Heart left ventricle (tissue), 16 donors: ENCODE measurements at regions not wholly inside any gene's neighbourhood (a gene's known extent, or its start where the extent isn't known, plus 50 kb on each side); places are given as distances from the start of the nearest gene placed in this dataset.

Experiments
- ATAC-seq, 4 donors: fragments of 200-7000 bp; cut with Tn5 transposase; one replicate each; pipeline ENCODE4 v1.9.1; 2020 to 2022; ENCODE audit warnings: moderate library complexity in 4 of 4, mild to moderate bottlenecking in 3 of 4, moderate number of reproducible peaks in 1 of 4
- DNase-seq, 5 donors: peaks; one replicate each; pipeline ENCODE4 v3.0.0-alpha.2; 2020
- H3K27ac ChIP-seq, 12 donors: fragments of 200-600 bp; sonication (generic) in 4 of 12; one replicate each; pipeline versions ENCODE4 v1.5.0 to v1.8.0; 2016 to 2022; ENCODE audit warnings: mild to moderate bottlenecking in 2 of 12
- H3K27me3 ChIP-seq, 9 donors: fragments of 200-600 bp; sonication (generic) in 2 of 9; one replicate each; pipeline versions ENCODE4 v1.5.1 to v1.8.0; 2016 to 2022; ENCODE audit warnings: mild to moderate bottlenecking in 3 of 9
- H3K36me3 ChIP-seq, 9 donors: fragments of 200-600 bp; sonication (generic) in 2 of 9; one replicate each; pipeline versions ENCODE4 v1.5.0 to v1.8.0; 2018 to 2022; ENCODE audit warnings: mild to moderate bottlenecking in 2 of 9
- H3K4me1 ChIP-seq, 12 donors: fragments of 200-600 bp; sonication (generic) in 4 of 12; one replicate each; pipeline versions ENCODE4 v1.5.0 to v1.8.0; 2016 to 2022; ENCODE audit warnings: mild to moderate bottlenecking in 3 of 12
- H3K4me3 ChIP-seq, 12 donors: fragments of 200-600 bp; sonication (generic) in 4 of 12; one replicate each; pipeline versions ENCODE4 v1.5.0 to v1.8.0; 2017 to 2022; ENCODE audit warnings: mild to moderate bottlenecking in 9 of 12, moderate library complexity in 4 of 12
- H3K9me3 ChIP-seq, 12 donors: fragments of 200-600 bp; sonication (generic) in 4 of 12; one replicate each; pipeline versions ENCODE4 v1.5.0 to v1.8.0; 2016 to 2022; ENCODE audit warnings: mild to moderate bottlenecking in 1 of 12
- CTCF ChIP-seq, 12 donors: fragments of 200-600 bp; sonication (generic) in 4 of 12; IDR thresholded peaks; one replicate each; pipeline versions ENCODE4 v1.5.0 to v1.8.0; 2018 to 2022; ENCODE audit warnings: antibody characterized with exemption in 12 of 12, mild to moderate bottlenecking in 5 of 12
- POLR2A ChIP-seq, 2 donors: fragments of 450-650 bp; IDR thresholded peaks; one replicate each; pipeline ENCODE4 v1.6.1; 2017; ENCODE audit warnings: antibody characterized with exemption in 2 of 2, mild to moderate bottlenecking in 2 of 2, moderate library complexity in 2 of 2
- WGBS, 4 donors: extraction: QIAGEN DNeasy Blood & Tissue Kit in 2 of 4; methylation state at CpG; one replicate each; pipeline versions ENCODE4 v1.1.5 to v1.1.7; 2013 to 2018; 5-methylcytosine and 5-hydroxymethylcytosine counted together
- intact Hi-C, 10 donors: fragments of 100-400 bp; cut with DNase I; formaldehyde crosslinking; loops; one replicate each; pipeline versions ENCODE4 v1.11.1 to v1.14.2; 2022
- donor health status: ischemic (EF 13 %, LVEDD 7.1; RV severe dilation, severe dysfunction).
- donor health status: healthy with polysubstance abuse.
- donor health status: DM: no; HTN: yes; CAD: no.
- donor health status: DM: no; HTN: no; CAD: no.
- donor health status: ischemic (EF 25% LVEDD 6.9; RV normal size, moderate dysfunction).
- donor health status: ischemic (EF 25% LVEDD 5.7; RV mildly dilated, moderate dysfunction).
- donor health status: healthy.
- donor health status: DM: yes; HTN: yes; CAD: no.
- donor health status: ischemic (EF 35%, LVEDD 5.7; RV mildly dilated, moderate dysfunction).
- donor health status: nonischemic (EF 11% LVEDD 7.7; RV severe dilation, severe dysfunction).
- donor health status: DM: yes; HTN: yes; CAD: no.
- donor health status: PGD.
- donor health status: ischemic (EF 29% LVEDD 5.4; RV normal size, mild dysfunction).
- donor health status: nonischemic (EF 23%, LVEDD 6.1; RV moderate dilation, normal function).

- Histone ChIP-seq H3K4me3 (no peak overlapping the region), H3K36me3 (no peaks in the 10 kb centered on the region), H3K4me1 (no peaks in the 10 kb centered on the region), H3K27ac (no peak overlapping the region), H3K27me3 (no peaks in the 10 kb centered on the region), H3K9me3 (no peaks in the 10 kb centered on the region)
- no peak for TF ChIP-seq CTCF (IDR thresholded peaks at IDR 0.05)
- 48 to 53% (median 52%) methylated on average over 4 of the region's 4 CpGs for WGBS, 4 donors
- no peak for DNase-seq
- intact Hi-C loops: no loop called here
- no peak for ATAC-seq
Observed at GRCh38 chr20:54324041-54324440, 116.2 kb downstream of the PFDN4 start.

- Histone ChIP-seq H3K36me3 (no peaks in the 10 kb centered on the region), H3K4me1 (no peaks in the 10 kb centered on the region), H3K9me3 (no peaks in the 10 kb centered on the region), H3K4me3 (no peak overlapping the region), H3K27me3 (no peaks in the 10 kb centered on the region), H3K27ac (no peak overlapping the region)
- intact Hi-C loops: no loop called here
- WGBS, 4 donors: 74 to 83% (median 81%) methylated on average over 3 of the region's 3 CpGs
- DNase-seq: no peak
- no peak for ATAC-seq
- TF ChIP-seq CTCF (IDR thresholded peaks at IDR 0.05) (no peak), POLR2A (IDR thresholded peaks at IDR 0.05) (no peak)
Observed at GRCh38 chr20:54324652-54325285, 116.9 kb downstream of the PFDN4 start.

GRCh38 chr20:54335299-54335698 lies 127.4 kb downstream of the PFDN4 start:
- no peaks in the 10 kb centered on the region for H3K4me1 ChIP-seq
- intact Hi-C loops: loop anchor here in 1 of 10 donors (10.0 kb wide), 1 partner anchor 50 kb away; no protein-coding TSS in a partner anchor
- TF ChIP-seq CTCF (IDR thresholded peaks at IDR 0.05): no peak
- DNase-seq (no peak), ATAC-seq (no peak)
- no peak overlapping the region for H3K27ac ChIP-seq
- no peaks in the 10 kb centered on the region for H3K36me3 ChIP-seq
- H3K9me3 ChIP-seq: peaks cover 0 to 10% (median 0%) of the 10 kb centered on the region in 12 donors
- H3K27me3 ChIP-seq: no peaks in the 10 kb centered on the region
- no peak overlapping the region for H3K4me3 ChIP-seq
- WGBS, 4 donors: 89 to 96% (median 91%) methylated on average over 2 of the region's 2 CpGs

- no peak overlapping the region for H3K4me3 ChIP-seq
- no peaks in the 10 kb centered on the region for H3K27me3 ChIP-seq
- ATAC-seq: no peak
- H3K9me3 ChIP-seq: peaks cover 0 to 10% (median 0%) of the 10 kb centered on the region in 12 donors
- TF ChIP-seq CTCF (IDR thresholded peaks at IDR 0.05): no peak
- TF ChIP-seq POLR2A (IDR thresholded peaks at IDR 0.05): no peak
- no peak overlapping the region for H3K27ac ChIP-seq
- no peaks in the 10 kb centered on the region for H3K36me3 ChIP-seq
- H3K4me1 ChIP-seq: no peaks in the 10 kb centered on the region
- WGBS, 4 donors: 94 to 98% (median 95%) methylated on average over 1 of the region's 1 CpG
- no peak for DNase-seq
- intact Hi-C loops: loop anchor here in 1 of 10 donors (10.0 kb wide), 1 partner anchor 52 kb away; no protein-coding TSS in a partner anchor
Observed at GRCh38 chr20:54337144-54337543, 129.3 kb downstream of the PFDN4 start.
